GM23248 (cell line): ENCODE measurements at regions not wholly inside any gene's neighbourhood (a gene's known extent, or its start where the extent isn't known, plus 50 kb on each side); places are given as distances from the start of the nearest gene placed in this dataset.

Experiments
- EZH2 ChIP-seq: fragments of 200-600 bp; sonication (generic); IDR thresholded peaks from 2 replicates; pipeline ENCODE4 v1.6.1; 2018; ENCODE audit warnings: antibody characterized with exemption, mild to moderate bottlenecking; ENCODE audit not compliant: insufficient read depth, poor library complexity, severe bottlenecking
- EZH2phosphoT487 ChIP-seq: fragments of 200-600 bp; sonication (generic); IDR thresholded peaks from 2 replicates; pipeline ENCODE4 v1.6.1; 2018; ENCODE audit warnings: antibody characterized with exemption, moderate library complexity, mild to moderate bottlenecking, low read depth; ENCODE audit not compliant: insufficient read depth

GRCh38 chr2:142544173-142544572 is 333.3 kb upstream of the KYNU start:
- TF ChIP-seq EZH2phosphoT487 (no peak), EZH2 (no peak)
